Stimulated activated naive CD8-positive, alpha-beta T cell treated with anti-CD3 and anti-CD28 coated beads, Interleukin-15, amount 100 ng/mL, for 72 hours (primary cell): ENCODE measurements at regions not wholly inside any gene's neighbourhood (a gene's known extent, or its start where the extent isn't known, plus 50 kb on each side); places are given as distances from the start of the nearest gene placed in this dataset.

Experiments used
- ATAC-seq: fragments of 150-1000 bp; cut with Tn5 transposase; 2 replicates; pipeline ENCODE4 v1.10.0; 2021; ENCODE audit warnings: mild to moderate bottlenecking, moderate library complexity
- DNase-seq, 2 donors: peaks; one replicate each; pipeline ENCODE4 v3.0.0; 2021 to 2022
- H3K27ac Mint-ChIP-seq, 2 donors: one replicate each; pipeline ENCODE4 v1.8.0; 2022; ENCODE audit warnings: mild to moderate bottlenecking in 2 of 2, mixed read lengths in 2 of 2, moderate library complexity in 2 of 2
- H3K27me3 Mint-ChIP-seq: one replicate; pipeline ENCODE4 v1.8.0; 2022; ENCODE audit warnings: mixed read lengths
- H3K4me1 Mint-ChIP-seq: one replicate; pipeline ENCODE4 v1.8.0; 2022; ENCODE audit warnings: mild to moderate bottlenecking, mixed read lengths
- H3K4me3 Mint-ChIP-seq, 2 donors: one replicate each; pipeline ENCODE4 v1.8.0; 2022; ENCODE audit warnings: mild to moderate bottlenecking in 2 of 2, mixed read lengths in 2 of 2, moderate library complexity in 1 of 2
- H3K9me3 Mint-ChIP-seq, 2 donors: one replicate each; pipeline ENCODE4 v1.8.0; 2022; ENCODE audit warnings: mixed read lengths in 2 of 2

GRCh38 chr15:31887246-31887645, 143.1 kb upstream of the CHRNA7 start:
- H3K4me3 Mint-ChIP-seq: no peak overlapping the region
- ATAC-seq: no peak
- DNase-seq: no peak
- no peaks in the 10 kb centered on the region for H3K4me1 Mint-ChIP-seq
- H3K27me3 Mint-ChIP-seq: peaks cover 40% of the 10 kb centered on the region
- H3K9me3 Mint-ChIP-seq: no peaks in the 10 kb centered on the region
- no peak overlapping the region for H3K27ac Mint-ChIP-seq

DNA sequence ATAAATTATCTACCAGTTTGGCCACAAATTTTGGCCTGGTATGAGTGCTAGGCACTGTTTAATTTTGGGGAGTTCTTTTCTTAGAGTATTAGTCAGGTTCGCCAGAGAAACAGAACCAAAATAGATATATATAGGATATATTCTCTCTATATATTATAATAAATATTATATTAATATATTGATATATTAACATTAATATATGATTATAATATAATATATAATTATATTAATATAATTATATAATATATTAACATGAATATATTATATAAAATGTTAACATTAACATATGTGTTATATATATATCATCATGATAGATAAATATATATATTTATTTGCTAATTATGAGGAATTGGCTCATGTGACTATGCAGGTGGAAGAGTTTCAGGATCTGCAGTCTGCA, 137.8 kb upstream of the CHRNA7 start:
- Mint-ChIP-seq H3K4me1 (no peaks in the 10 kb centered on the region), H3K27ac (no peak overlapping the region), H3K4me3 (no peak overlapping the region), H3K9me3 (peaks cover 2 to 10% of the 10 kb centered on the region in 2 donors), H3K27me3 (peaks cover 56% of the 10 kb centered on the region)
- DNase-seq (no peak), ATAC-seq (no peak)

- Mint-ChIP-seq H3K27ac (no peak overlapping the region), H3K4me3 (no peak overlapping the region), H3K27me3 (peaks cover 45% of the 10 kb centered on the region), H3K4me1 (no peaks in the 10 kb centered on the region), H3K9me3 (peaks cover 5 to 17% of the 10 kb centered on the region in 2 donors)
- ATAC-seq (no peak), DNase-seq (no peak)
Observed at GRCh38 chr15:31893780-31894179, 136.5 kb upstream of the CHRNA7 start.

- Mint-ChIP-seq H3K27ac (no peak overlapping the region), H3K9me3 (peaks cover 5 to 17% of the 10 kb centered on the region in 2 donors)
Observed at GRCh38 chr15:31897746-31898145, 132.6 kb upstream of the CHRNA7 start.

GRCh38 chr15:31901501-31901900, 128.8 kb upstream of the CHRNA7 start:
- Mint-ChIP-seq H3K4me1 (no peaks in the 10 kb centered on the region), H3K27me3 (peaks cover 26% of the 10 kb centered on the region), H3K27ac (no peak overlapping the region), H3K4me3 (no peak overlapping the region), H3K9me3 (peaks cover 5 to 13% of the 10 kb centered on the region in 2 donors)
- ATAC-seq: no peak
- no peak for DNase-seq

More at GRCh38 chr15:31897746-31898145, 132.6 kb upstream of the CHRNA7 start:
- peaks cover 25% of the 10 kb centered on the region for H3K27me3 Mint-ChIP-seq
- no peak overlapping the region for H3K4me3 Mint-ChIP-seq
- ATAC-seq (no peak), DNase-seq (no peak)
- no peaks in the 10 kb centered on the region for H3K4me1 Mint-ChIP-seq

DNA sequence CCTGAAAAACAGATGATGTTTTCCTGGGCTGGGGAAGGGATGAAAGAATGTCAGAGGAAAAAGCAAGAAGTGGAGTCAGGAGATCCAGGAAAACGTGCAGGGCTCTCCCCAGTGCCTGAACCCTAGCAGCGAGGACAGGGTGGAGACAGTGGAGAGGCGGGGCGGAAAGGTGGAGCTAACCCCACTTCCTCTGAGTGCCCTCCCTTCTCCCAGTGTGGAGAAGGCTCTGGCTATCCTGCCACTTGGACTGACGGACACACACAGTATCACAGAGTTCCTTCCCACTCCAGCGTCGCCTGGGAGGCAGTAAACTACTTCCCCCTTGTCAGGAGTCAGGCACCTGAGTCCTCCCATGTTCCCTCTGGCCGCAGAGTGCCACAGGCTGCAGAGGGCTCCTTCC, 125.3 kb upstream of the CHRNA7 start:
- Mint-ChIP-seq H3K27me3 (peaks cover 34% of the 10 kb centered on the region), H3K9me3 (no peaks in the 10 kb centered on the region), H3K4me3 (no peak overlapping the region), H3K27ac (no peak overlapping the region), H3K4me1 (no peaks in the 10 kb centered on the region)
- ATAC-seq (no peak), DNase-seq (no peak)

- ATAC-seq (no peak), DNase-seq (no peak)
- Mint-ChIP-seq H3K4me1 (peaks cover under 1% of the 10 kb centered on the region), H3K9me3 (peaks cover 7 to 12% of the 10 kb centered on the region in 2 donors), H3K27ac (no peak overlapping the region), H3K4me3 (no peak overlapping the region), H3K27me3 (peaks cover 20% of the 10 kb centered on the region)
Observed at GRCh38 chr15:31925541-31925940, 104.8 kb upstream of the CHRNA7 start.

GRCh38 chr15:31930967-31931366, 99.3 kb upstream of the CHRNA7 start:
- peaks cover 10% of the 10 kb centered on the region for H3K4me1 Mint-ChIP-seq
- no peaks in the 10 kb centered on the region for H3K9me3 Mint-ChIP-seq
- no peak overlapping the region for H3K27ac Mint-ChIP-seq
- H3K27me3 Mint-ChIP-seq: peaks cover 22% of the 10 kb centered on the region
- H3K4me3 Mint-ChIP-seq: no peak overlapping the region
- peak; percentile 13 to 18 for DNase-seq
- peak; percentile 76 for ATAC-seq

GRCh38 chr15:31932576-31932975, 97.7 kb upstream of the CHRNA7 start:
- peaks cover 10% of the 10 kb centered on the region for H3K4me1 Mint-ChIP-seq
- ATAC-seq (no peak), DNase-seq (no peak)
- H3K9me3 Mint-ChIP-seq: no peaks in the 10 kb centered on the region
- H3K27ac Mint-ChIP-seq: no peak overlapping the region
- no peak overlapping the region for H3K4me3 Mint-ChIP-seq
- peaks cover 18% of the 10 kb centered on the region for H3K27me3 Mint-ChIP-seq

DNA sequence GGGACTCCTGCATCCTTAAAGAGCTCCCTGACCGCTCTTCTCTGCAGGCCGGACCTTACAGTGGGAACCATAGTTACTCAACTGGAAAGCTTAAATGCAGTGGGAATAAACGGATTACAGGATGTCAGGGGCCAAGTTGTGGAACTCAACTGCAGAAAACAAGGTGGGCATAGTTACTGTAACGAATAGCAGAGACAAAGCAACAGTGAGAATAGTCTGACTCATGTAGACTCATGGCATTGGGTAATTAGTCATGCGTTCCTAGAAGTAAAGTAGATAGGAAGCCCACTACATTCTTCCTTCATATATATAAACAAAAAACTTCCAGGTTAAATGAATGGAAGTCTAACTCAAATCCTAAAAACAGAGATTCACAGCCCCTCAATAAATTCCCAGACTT, 95.5 kb upstream of the CHRNA7 start:
- DNase-seq (no peak), ATAC-seq (no peak)
- Mint-ChIP-seq H3K27me3 (peaks cover 18% of the 10 kb centered on the region), H3K27ac (no peak overlapping the region), H3K4me1 (peaks cover 10% of the 10 kb centered on the region), H3K4me3 (no peak overlapping the region), H3K9me3 (no peaks in the 10 kb centered on the region)

GRCh38 chr15:31953478-31953877, 76.8 kb upstream of the CHRNA7 start:
- Mint-ChIP-seq H3K9me3 (peaks cover 9 to 21% of the 10 kb centered on the region in 2 donors), H3K4me3 (no peak overlapping the region), H3K27me3 (peaks cover 41% of the 10 kb centered on the region), H3K27ac (no peak overlapping the region), H3K4me1 (no peaks in the 10 kb centered on the region)
- DNase-seq (no peak), ATAC-seq (no peak)

GRCh38 chr15:31954374-31955172, 75.7 kb upstream of the CHRNA7 start:
- no peaks in the 10 kb centered on the region for H3K4me1 Mint-ChIP-seq
- H3K9me3 Mint-ChIP-seq: peaks cover 19 to 32% of the 10 kb centered on the region in 2 donors
- H3K27ac Mint-ChIP-seq: no peak overlapping the region
- ATAC-seq (no peak), DNase-seq (no peak)
- peaks cover 41% of the 10 kb centered on the region for H3K27me3 Mint-ChIP-seq
- H3K4me3 Mint-ChIP-seq: no peak overlapping the region

DNA sequence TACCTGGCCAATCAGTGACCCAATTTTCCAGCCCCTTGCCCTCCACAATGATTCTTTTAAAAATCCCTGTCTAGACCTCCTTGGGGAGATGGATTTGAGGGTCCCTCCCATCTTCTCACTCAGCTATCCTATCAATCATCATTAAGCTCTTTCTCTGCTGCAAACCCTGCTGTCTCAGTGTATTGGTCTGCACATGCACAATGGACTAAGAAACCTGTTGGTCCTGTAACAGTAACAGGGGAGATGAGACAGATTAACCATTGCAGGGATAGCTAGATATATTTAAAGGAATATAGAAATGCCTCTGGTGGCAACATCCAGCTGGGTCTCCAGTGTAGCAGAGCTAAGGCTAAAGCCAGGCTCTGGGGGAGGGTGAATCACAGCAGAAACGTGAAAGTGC, 74.6 kb upstream of the CHRNA7 start:
- no peak overlapping the region for H3K27ac Mint-ChIP-seq
- DNase-seq (no peak), ATAC-seq (no peak)
- peaks cover 19 to 40% of the 10 kb centered on the region in 2 donors for H3K9me3 Mint-ChIP-seq
- no peaks in the 10 kb centered on the region for H3K4me1 Mint-ChIP-seq
- peaks cover 41% of the 10 kb centered on the region for H3K27me3 Mint-ChIP-seq
- H3K4me3 Mint-ChIP-seq: no peak overlapping the region

DNA sequence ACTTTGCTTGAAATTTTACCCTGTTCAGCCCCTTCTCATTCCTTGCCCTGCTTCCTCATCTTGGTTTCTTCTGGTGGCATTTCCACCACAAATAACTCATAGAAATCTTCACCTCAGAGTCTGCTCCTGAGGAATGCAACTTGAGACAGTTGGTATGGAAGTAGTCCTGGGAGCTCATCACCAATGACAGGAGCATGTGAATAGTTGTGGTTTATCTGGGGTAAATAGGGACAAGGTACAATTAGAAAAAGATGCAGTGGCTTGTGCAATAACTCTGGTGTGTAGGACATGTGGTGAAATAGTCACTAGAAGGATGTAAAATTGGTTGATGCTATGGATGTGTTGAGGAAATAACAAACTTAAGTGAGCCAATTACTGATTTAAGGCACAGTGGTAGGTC, 72.7 kb upstream of the CHRNA7 start:
- DNase-seq: no peak
- no peaks in the 10 kb centered on the region for H3K4me1 Mint-ChIP-seq
- H3K9me3 Mint-ChIP-seq: peaks cover 19 to 46% of the 10 kb centered on the region in 2 donors
- H3K27ac Mint-ChIP-seq: no peak overlapping the region
- no peak overlapping the region for H3K4me3 Mint-ChIP-seq
- peaks cover 26% of the 10 kb centered on the region for H3K27me3 Mint-ChIP-seq
- ATAC-seq: no peak

DNA sequence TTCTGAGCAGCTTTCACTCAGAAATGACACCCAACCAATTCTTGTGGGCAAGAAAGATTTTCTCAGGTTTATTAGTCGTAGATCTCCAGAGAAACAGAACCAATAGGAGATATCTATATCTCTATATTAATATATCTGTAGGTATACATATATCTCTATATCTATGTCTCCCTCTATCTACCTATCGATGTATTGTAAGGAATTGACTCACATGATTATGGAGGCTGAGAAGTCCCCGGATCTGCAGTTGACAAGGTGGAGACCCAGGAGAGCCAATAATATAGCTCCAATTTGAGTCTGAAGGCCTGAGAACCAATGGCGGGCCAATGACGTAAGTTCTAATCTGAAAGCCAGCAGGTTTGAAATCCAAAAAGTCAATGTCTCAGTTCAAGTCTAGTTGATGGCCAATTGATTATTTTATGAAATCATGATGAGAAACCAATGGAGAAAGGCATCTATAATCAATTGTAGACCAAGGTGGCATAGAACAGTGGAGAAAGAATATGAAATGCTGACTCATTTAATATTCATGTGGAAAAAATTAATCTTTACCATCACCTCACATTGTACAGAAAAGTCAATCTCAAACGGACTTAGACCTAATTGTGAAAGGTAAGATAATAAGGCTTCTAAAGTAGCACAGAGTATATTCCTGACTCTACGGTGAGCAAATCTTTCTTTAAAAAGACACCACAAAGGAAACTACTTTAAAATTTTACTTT, 65.6 kb upstream of the CHRNA7 start:
- Mint-ChIP-seq H3K27ac (no peak overlapping the region), H3K4me3 (no peak overlapping the region), H3K27me3 (peaks cover 24% of the 10 kb centered on the region), H3K9me3 (peaks cover 0 to 12% of the 10 kb centered on the region in 2 donors), H3K4me1 (no peaks in the 10 kb centered on the region)
- no peak for ATAC-seq
- DNase-seq: no peak

GRCh38 chr15:31970007-31970406, 60.3 kb upstream of the CHRNA7 start:
- Mint-ChIP-seq H3K4me1 (peaks cover 3% of the 10 kb centered on the region), H3K4me3 (no peak overlapping the region), H3K27me3 (peaks cover 33% of the 10 kb centered on the region), H3K9me3 (no peaks in the 10 kb centered on the region), H3K27ac (peak overlapping the region in 1 of 2 donors; percentile 19)
- ATAC-seq: no peak
- DNase-seq: no peak
